Inflammatory macrophage (primary cell): ENCODE measurements at regions not wholly inside any gene's neighbourhood (a gene's known extent, or its start where the extent isn't known, plus 50 kb on each side); places are given as distances from the start of the nearest gene placed in this dataset.
A peak's percentile ranks its signal among the peaks of the same experiment; 100 is the strongest.

Experiments
- DNase-seq, 2 donors: peaks; one replicate each; pipeline ENCODE4 v3.0.0-alpha.2; 2020 to 2022

DNA sequence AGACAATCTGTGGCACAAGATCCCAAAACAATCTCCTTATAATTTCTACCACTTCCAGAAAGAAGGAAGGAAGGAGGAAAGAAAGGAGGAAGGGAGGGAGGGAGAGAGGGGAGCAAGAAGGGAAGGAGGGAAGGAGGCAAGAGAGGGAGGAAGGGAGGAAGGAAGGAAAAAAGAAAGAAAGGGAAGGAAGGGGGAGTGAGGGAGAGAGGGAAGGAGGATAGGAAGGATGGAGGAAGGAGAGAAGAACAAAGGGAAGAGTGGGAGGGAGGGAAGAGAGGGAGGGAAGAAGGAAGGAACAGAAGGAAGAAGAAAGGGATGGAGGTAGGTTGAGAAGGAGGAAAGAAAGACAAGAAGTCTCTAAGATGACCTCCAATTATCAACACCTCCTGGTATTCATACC lies 185.5 kb upstream of the NFE2L3 start:
- no peak for DNase-seq

DNA sequence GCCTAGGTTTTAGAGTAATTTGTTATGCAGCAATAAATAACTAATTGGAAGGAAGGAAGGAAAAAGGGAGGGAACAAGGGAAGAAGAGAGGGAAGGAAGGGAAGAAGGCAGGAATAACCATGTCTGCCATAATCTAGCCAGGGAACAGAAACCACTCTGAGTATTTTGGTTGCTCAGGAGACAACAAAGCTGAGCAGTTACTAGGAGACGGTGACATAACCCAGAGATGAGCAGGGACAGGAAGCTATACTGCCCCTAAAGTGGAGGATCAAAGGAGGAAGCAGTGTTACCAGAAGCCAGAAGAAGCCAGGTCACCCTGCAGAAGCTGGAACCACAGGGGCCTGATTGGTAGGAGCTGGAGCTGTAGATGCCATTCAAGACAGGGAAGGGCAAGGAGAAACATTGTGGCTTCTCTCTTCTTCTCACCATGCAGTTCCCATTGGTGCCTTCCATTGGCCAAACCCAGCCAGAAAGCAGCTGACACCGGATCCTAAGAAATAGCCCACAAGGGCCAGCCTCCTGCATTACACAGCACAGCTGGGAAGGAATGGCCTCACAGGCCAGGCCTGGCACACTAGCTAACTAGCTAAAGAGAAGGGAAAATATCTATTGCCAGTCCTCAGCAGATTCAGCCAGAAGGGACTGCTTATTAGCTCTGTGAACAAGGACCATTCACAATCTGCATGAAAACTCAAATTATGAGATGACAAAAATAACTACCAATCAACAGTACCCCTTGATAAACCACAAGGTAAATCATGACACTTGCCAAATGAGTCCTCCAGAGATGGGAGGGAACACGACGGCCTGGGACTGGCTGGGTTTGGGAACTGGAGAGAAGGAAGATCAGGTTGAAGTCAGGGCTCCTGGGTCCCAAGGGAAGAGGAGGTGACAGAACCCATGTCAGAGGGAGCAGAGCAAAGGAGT lies 184.5 kb upstream of the NFE2L3 start:
- DNase-seq = peak in 1 of 2 donors; percentile 6

DNA sequence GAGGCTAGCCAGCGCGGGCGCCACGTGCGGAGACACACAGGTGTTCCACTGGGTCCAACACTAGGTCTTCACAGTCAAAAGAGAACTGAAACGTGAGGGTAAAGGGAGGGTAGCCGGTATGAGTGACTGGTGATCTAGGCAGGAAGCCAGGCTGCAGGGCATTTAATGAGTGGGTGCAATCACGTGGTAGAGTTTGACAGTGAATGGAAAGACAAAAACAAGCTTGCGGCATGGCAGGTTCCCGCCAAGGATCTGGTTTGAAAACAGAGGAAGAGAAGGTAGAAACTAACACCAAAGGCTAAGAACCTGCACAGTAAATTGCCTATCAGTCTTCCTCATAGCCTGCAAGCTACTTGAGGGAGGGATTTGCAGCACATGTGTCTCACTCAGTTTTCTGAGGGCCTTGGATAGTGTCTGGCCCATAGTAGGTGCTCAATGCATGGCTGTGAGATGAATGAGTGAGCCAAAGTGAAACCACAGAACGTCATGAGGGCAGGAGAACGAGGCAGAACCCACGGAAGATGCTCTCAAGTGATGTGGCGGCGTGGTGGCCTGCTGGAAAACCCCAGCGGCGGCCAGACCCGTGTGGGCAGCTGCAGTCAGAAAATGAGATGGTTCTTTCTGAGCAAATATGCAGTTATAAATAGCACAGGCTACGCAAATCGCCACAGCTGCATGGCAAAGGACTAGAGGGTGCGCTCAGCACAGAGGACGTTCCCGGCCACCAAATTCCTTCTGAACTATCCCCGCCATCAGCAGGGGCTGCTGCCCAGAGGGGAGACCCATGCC lies 183.6 kb upstream of the NFE2L3 start:
- DNase-seq = no peak

DNA sequence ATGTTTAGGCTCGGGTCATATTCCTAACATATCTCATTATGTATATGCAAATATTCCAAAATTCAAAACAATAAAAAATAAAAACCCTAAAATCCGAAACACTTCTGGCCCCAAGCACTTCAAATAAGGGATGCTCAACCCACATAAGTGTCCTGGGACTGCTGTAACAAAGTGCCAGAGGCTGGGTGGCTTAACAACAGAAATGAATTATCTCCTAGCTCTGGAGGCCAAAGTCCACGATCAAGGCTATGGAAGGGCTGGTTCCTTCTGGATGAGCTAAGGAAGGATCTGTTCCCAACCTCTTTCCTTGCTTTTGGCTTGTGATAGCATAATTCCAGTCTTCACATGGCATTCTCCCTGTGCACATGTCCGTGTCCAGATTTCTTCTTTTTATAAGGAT lies 181.6 kb upstream of the NFE2L3 start:
- no peak for DNase-seq

DNA sequence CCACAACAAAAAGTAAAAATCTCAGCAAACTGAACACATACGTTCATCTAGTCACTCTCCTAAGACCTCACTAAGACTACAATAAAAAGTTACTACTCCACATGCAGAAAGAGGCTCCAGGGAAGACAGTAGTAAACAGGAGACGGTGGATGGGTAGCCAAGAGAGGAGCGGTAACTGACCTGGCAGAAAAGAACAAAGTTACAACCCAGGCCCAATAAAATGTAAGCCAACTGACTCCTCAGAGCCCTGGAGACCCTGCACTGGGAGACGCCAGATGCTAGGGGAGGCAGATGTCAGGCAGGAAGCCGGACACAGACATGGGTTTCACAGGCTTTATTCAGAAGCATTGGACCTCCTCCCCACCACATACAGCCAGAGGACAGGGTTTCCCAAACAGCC lies 181.1 kb upstream of the NFE2L3 start:
- no peak for DNase-seq

DNA sequence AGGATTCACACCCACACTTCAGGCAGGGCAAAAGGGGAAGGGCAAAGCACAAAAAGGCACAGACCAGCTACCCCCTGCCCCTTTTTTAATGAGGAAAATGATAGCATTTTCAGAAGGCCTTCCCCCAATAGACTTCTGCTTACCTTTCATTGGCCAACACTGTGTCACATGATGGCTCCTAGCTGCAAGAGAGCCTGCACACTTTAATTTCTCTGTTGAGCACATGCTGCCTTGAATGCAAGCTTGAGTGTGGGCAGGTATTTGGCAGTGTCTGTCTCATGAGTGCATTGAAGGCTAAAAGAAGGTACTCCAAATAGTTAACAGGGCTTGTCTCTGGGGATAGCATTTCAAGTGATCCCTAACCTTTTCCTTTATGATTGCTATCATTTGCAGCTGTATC lies 175.4 kb upstream of the NFE2L3 start:
- DNase-seq = no peak

DNA sequence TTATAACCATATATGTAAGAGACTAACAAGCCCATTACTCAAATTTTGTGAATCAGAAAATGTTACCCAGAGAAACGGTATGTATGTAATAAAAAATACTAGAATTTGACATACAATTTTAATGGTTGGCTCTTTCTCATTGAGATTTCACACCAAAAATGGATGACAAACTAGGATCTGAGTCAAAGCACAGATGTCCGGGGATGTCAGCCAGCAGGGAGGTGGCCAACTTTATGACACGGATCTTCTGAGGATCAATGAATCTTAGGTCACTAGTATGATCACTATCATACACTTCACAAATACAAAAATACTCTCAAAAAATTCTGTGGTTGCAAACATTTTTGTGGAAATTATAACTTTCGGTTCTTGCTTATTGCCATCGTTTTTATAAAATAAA lies 173.5 kb upstream of the NFE2L3 start:
- no peak for DNase-seq

DNA sequence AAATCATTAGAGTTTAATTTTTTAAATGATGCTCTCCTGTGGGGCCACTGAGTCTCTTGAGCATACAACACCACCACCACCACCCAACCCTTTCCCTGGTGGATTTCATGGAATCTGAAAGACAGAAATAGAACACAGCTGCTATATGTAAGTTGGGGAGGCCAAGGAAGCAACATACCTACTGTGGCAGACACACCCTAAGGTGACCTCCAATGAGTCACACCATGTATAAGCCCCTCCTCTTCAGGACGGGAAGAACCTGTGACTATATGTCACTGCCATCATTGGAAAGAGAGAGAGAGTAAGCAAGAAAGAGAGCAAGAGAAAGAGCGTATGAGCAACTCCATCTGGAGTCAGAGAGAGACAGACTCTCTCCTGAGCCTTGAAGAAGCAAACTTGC lies 172.4 kb upstream of the NFE2L3 start:
- DNase-seq = no peak

DNA sequence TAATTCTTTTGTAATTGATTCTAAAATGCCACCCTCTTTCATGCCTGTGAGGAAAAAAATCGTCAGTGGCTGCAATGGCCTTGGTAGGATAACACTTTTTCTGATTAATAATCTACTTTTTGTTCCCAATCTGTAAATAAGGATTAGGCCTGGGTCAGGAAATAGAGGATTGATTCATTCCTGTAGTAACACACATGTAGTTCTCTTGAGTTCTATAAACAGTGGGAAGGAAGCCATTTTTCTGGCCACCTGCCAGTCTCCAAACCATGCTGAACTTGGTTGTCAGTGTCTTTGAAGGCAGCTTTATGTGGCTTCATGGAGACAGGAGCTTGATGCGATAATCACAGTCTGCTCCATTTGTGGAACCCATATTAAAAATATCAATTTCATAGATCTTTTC lies 169.3 kb upstream of the NFE2L3 start:
- no peak for DNase-seq

DNA sequence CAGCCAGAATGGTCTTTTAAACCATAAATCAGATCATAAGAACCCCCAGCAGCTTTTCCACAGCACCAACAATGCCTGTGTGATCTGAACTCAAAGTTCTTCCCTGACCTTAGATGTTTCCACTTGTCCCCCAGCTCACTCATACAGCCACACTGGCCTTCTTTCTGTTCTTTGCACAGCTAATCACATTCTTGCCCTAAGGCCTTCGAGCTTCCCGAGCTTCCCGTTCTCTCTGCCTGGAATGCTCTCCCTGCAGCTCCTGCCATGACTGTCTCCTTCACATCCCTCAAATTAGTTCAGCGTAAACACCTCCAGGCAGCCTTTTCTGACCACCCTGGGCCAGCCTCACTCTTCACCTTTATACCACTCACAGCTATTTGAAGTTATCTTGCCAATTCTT lies 166.8 kb upstream of the NFE2L3 start:
- DNase-seq = no peak

DNA sequence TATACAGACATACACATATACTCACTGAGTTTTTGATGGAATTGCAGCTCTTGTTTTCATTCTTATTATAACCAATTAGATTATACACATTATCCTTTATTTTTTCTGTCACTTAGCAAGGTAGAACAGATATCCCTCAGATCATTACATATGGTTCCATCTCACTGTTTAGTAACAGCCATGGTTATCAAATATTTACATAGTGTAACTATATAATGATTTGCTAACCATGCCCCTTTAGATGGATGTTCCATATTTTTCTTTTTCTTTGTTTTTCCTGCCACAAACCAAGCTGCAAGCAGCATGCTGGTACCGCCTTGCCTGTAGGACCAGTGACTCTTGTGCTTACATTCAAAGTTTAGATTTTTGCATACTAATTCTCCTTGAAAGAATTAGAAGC lies 163.4 kb upstream of the NFE2L3 start:
- DNase-seq = no peak

DNA sequence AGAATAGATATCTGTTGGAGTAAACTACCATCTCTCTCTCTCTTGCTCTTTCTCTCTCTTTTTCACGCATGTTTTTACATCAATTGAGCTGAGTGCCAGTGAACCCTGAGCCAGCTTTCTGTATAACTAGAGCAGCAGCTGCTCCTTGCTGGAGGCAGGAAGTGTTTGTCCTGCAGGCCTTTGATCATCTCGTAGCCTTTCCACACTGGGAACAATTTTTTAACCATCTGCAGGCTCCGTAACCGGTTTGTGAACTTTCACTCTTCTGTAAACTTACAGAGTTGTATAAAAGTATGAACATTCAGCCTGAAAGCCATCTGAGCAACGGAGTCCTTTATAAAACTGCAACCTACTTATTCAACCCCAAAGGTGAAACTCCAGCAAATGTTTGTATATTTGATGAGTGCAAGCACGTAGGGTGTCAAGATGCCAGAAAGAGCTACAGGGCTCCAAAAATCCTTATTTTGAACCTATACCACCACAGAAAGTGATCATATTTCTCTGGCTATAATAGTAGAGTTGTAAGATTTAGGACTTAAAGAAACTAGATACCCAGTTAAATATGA lies 162.8 kb upstream of the NFE2L3 start:
- DNase-seq = no peak

DNA sequence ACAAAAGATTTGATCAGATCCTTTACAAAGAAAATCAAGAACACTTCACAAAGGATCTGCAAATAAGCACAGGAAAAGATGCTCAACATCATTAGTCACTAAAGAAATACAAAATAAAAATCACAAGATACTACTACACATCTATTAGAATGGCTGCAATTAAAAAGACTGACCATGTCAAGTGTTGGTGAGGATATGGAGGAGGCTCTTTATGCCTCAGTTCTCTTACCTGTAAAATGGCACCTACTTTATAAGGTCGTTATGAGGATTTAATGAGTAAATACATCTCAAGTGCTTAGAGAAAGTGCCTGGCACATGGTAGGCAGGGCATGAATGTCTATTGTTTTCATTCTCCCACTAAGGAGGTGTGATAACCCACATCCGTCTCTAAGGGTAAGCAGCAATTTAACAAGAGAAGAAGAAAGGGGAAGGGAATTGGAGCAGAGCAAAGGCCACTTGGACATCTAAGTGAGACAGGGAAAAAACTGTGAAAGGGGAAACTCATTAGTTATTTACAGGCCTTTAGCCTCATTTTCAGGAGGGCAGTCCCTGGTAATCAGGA lies 157.5 kb upstream of the NFE2L3 start:
- no peak for DNase-seq

DNA sequence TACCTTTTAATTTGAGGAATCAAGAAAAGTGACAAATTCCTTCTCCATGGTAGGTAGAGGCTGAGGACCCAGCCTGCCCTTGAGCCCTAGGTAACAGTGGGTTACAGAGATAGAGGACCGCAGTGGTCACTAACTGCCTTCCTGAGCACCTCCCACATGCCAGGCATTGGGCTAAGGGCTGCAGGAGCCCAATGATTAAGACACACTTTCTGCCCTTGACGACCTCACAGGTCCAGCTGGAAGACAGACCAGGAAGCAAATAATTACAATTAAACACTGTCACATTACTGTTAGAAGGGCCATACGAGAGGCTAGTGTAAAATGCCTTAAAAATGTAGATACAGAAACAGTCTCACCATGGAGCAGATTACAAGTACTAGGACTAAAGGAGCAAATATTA lies 156.8 kb upstream of the NFE2L3 start:
- DNase-seq = no peak

DNA sequence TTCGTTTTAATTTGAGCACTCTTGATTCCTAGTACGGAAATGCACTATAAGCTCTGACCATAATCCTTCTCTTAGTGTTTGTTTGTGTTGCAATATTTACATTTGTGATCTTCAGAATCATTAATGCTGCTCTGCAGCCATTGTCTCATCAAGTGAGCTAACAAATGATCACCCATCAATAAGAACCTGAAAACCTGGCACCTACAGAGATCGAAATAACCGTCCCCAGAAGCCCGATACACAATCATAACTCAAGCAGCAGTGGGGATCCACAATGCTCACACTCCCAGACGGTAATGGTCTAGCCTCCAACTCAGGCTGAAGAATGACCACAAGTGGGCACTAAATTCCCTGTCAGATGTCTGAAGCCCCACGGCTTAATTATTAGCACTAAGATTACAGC lies 156.0 kb upstream of the NFE2L3 start:
- DNase-seq = no peak

DNA sequence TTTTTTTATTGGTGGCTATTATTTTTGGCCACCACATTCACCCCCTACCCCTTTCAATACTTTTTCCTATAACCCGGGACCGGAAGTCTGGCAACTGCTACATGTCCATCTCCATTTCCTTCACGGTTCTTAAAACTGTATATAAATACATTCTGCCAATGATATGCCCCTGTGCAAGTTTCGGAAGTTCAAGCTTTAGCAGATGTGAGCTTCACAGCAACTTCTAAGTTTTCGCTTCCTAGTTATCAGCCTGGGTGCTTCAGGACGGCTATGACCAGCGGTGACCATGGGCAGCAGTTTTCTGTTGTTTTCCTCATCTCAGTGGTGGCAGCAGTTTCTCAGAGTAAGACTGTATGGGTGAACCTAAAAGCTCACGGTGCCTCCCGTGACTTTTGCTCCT lies 153.5 kb upstream of the NFE2L3 start:
- DNase-seq = no peak

DNA sequence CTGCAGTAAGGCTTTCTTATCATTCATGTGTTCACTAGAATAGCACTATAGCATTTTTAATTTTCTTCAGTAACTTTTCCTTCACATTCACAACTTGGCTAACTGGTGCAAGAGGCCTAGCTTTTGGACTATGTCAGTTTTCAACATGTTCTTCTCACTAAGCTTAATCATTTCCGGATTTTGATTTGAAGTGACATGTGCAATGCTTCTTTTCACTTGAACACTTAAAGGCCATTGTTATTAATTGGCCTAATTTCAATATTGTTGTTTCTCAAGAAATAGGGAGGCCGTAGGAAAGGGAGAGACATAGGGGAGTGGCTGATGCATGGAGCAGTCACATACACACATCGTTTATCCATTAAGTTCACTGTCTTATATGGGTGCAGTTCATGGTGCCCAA lies 151.2 kb upstream of the NFE2L3 start:
- no peak for DNase-seq

DNA sequence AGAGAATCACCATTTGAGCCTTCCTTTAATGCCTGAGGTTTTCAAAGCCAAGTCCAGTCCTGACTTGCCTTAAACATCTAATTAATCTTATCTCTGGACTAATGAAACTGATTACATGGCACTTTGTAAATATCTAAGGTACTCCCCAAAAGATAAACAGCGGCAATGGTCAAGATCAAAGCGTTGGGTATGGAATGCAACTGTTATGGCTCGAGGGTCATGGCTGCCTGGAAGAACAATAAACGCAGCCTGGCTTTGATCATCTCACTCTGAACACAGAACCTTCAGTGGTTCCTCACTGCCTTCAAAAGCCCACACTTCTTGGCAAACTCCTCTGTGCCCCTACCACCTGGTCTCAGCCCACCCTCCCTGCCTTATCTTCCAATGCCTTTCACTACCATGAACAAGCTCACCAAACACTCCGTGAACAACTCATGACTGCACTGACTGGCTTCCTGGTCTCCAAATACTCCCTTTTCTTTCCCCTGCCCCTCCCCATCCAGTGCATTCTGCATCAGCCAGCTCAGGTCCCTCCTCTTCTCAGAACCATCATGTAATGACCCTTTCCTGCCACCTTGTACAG lies 150.2 kb upstream of the NFE2L3 start:
- no peak for DNase-seq

DNA sequence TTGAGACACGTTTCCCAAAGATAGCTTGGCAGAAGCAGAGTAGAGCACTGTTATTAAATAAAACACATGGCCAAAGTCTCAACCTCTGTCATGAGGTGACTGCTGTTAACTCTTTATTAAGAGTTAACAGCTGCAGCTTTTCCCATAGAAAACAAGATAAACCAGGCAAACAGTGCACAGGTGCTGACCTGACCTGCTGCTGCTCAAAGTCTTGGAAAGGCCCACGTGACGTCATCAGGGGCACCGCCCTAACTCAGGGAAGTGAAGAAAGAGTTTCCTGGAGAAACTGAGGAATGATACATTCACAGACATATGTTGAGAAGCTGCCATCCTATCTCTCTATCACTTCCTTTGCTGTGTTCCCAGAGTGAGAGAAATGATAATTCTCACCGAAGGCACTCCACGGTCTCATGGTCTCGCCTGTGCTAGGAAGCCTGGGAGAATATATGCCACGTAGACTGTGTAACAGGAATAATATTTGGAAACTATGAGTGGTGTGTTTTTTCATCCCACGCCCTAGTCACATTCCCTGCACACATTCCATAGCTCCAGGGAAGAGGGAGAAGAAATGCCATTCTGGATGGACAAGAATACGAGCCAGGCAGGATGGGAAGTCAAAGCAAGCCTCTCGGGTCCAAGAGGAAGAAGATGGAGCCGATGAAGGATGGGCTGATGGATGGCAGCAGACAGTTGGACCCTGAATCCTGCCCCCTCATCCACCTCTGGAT lies 146.2 kb upstream of the NFE2L3 start:
- DNase-seq = no peak

DNA sequence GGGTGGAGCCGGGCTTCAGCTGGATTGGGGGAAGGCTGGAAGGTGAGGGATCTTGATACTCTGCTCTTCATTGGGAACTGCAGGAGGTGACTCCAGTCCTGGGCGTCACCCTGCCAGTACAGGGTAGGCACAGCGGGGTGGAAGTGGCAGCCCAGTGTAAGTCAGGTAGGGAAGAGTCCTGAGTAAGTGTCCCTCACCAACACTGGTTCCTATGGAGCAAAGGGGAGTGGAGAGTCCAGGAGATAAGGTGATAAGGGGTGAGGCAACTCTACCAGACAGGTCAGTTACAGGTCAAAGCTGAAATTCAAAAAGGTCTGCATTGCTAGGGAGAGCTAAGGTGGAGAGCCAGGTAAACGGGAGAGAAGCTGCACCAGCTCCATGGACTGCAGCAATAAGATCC lies 145.6 kb upstream of the NFE2L3 start:
- no peak for DNase-seq

DNA sequence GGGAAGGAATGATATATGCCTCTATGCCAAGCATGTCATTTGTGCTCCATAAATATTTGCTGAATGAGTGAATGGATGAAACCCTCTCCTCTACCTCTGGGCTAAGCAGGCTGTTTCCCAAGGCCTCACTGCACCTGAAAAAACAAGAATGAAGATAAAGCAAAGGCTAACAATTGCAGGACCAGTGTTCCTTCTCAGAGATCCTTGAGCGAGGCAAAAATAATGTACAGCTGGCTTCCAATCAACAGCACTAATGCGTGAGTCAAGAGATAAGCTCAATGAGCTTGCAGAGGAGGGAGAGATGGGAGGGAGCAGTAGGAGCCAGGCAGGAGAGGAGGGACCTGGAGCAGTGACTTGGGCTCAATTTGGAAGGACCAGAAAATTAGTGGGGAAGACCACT lies 144.5 kb upstream of the NFE2L3 start:
- no peak for DNase-seq

DNA sequence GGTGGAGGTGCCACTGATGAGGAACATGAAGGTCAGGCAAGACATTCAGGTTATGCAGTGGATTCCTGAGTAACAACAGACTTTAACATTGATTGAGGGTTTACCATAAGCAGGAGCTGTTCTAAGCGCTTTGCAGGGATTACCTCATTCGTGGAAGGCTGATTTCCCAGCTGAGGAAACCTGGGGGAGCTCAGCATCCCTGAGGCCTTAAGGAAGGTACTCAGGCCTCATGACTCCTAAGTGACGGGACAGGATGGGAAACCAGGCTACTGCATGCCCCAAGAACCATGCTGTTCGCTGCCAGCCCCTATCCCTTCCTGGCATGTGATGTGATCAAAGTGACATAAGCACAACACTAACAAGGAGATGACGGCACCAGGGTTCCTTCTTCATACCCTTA lies 143.6 kb upstream of the NFE2L3 start:
- DNase-seq = no peak
